NCI-H524 (cell line): ENCODE measurements at regions not wholly inside any gene's neighbourhood (a gene's known extent, or its start where the extent isn't known, plus 50 kb on each side); places are given as distances from the start of the nearest gene placed in this dataset.
A peak's percentile ranks its signal among the peaks of the same experiment; 100 is the strongest.
"Not testable (repeated sequence)": the region's sequence is repeated elsewhere in the genome, so short reads cannot be mapped to it uniquely, and the experiment has no call there.

Experiments
- DNase-seq, 2 experiments: peaks; one replicate each; lab custom pipeline; 2025; lab: John Stamatoyannopoulos, UW

GRCh38 chr16:29218649-29219048, 187.9 kb downstream of the NPIPB11 start:
- DNase-seq: not testable (repeated sequence)

GRCh38 chr16:29218171-29218570, 188.3 kb downstream of the NPIPB11 start:
- DNase-seq: not testable (repeated sequence)

- DNase-seq: not testable (repeated sequence)
These were observed 188.8 kb downstream of the NPIPB11 start for GRCh38 chr16:29217752-29218126.

- not testable (repeated sequence) for DNase-seq
These were observed 189.3 kb downstream of the NPIPB11 start for GRCh38 chr16:29217104-29217751.

- DNase-seq: not testable (repeated sequence)
These were observed 192.7 kb downstream of the NPIPB11 start for GRCh38 chr16:29213770-29214169.

GRCh38 chr16:29213251-29213650, 193.3 kb downstream of the NPIPB11 start:
- DNase-seq: not testable (repeated sequence)

- not testable (repeated sequence) for DNase-seq
These were observed 194.2 kb downstream of the NPIPB11 start for GRCh38 chr16:29212084-29213027.

GRCh38 chr16:29211456-29211855, 195.1 kb downstream of the NPIPB11 start:
- not testable (repeated sequence) for DNase-seq

- not testable (repeated sequence) for DNase-seq
These were observed 196.0 kb downstream of the NPIPB11 start for GRCh38 chr16:29210299-29211150.

- DNase-seq: not testable (repeated sequence)
These were observed 200.4 kb downstream of the NPIPB11 start for GRCh38 chr16:29206120-29206519.

- not testable (repeated sequence) for DNase-seq
These were observed 201.4 kb downstream of the NPIPB11 start for GRCh38 chr16:29205151-29205550.

GRCh38 chr16:29204806-29205135, 201.7 kb downstream of the NPIPB11 start:
- no peak for DNase-seq

- not testable (repeated sequence) for DNase-seq
These were observed 202.3 kb downstream of the NPIPB11 start for GRCh38 chr16:29203933-29204805.

GRCh38 chr16:29203046-29203932, 203.2 kb downstream of the NPIPB11 start:
- not testable (repeated sequence) for DNase-seq

GRCh38 chr16:29202642-29203041, 203.9 kb downstream of the NPIPB11 start:
- peak; percentile 79 to 88 for DNase-seq

GRCh38 chr16:29202025-29202632, 204.4 kb downstream of the NPIPB11 start:
- not testable (repeated sequence) for DNase-seq

- peak; percentile 25 to 62 for DNase-seq
These were observed 205.1 kb downstream of the NPIPB11 start for GRCh38 chr16:29201296-29202024.

- peak in 1 of 2 experiments; percentile 16 for DNase-seq
These were observed 205.8 kb downstream of the NPIPB11 start for GRCh38 chr16:29200681-29201080.

- DNase-seq: not testable (repeated sequence)
These were observed 206.3 kb downstream of the NPIPB11 start for GRCh38 chr16:29200135-29200601.
